ENCODE measurements at regions not wholly inside any gene's neighbourhood (a gene's known extent, or its start where the extent isn't known, plus 50 kb on each side); places are given as distances from the start of the nearest gene placed in this dataset.
"Not testable (repeated sequence)": the region's sequence is repeated elsewhere in the genome, so short reads cannot be mapped to it uniquely, and the experiment has no call there.

GRCh38 chr5:173395933-173396308 lies 67.7 kb upstream of the STC2 start:
- peaks cover 0 to 8% (median 1%) of the 10 kb centered on the region in 5 experiments for H3K27me3 ChIP-seq (replicated peaks in 2 of 5; ENCODE audit: control insufficient read depth in 4 of 5, insufficient read depth in 5 of 5, low read length in 4 of 5)
- DNase-seq: no peak
- H3K4me1 ChIP-seq (ENCODE audit: control extremely low read depth in 1 of 4, control insufficient read depth in 4 of 4, insufficient read depth in 4 of 4, low read length in 3 of 4): peaks cover 0 to 11% (median 1%) of the 10 kb centered on the region in 4 experiments
- H3K27ac ChIP-seq (ENCODE audit: insufficient read depth in 1 of 2, low read depth in 1 of 2, low read length in 2 of 2, poor library complexity in 1 of 2, severe bottlenecking in 2 of 2): no peak overlapping the region
- H3K9me3 ChIP-seq (ENCODE audit: control extremely low read depth in 1 of 5, control insufficient read depth in 4 of 5, insufficient read depth in 2 of 5, low read depth in 1 of 5, low read length in 4 of 5): peaks cover 0 to 11% (median 1%) of the 10 kb centered on the region in 5 experiments
- POLR2A ChIA-PET: no interaction called here
- 100% methylated on average over 7 of the region's 7 CpGs for WGBS (ENCODE audit: insufficient coverage)
- CTCF ChIA-PET: interaction anchor here (1.5 kb wide), 1 partner anchor 11 kb away, joined by 4 read pairs; no protein-coding TSS in a partner anchor
- H3K36me3 ChIP-seq (ENCODE audit: control insufficient read depth in 4 of 4, insufficient read depth in 4 of 4, low read length in 3 of 4): no peaks in the 10 kb centered on the region
- no peak overlapping the region for H3K4me3 ChIP-seq (ENCODE audit: control insufficient read depth in 1 of 7, extremely low read depth in 1 of 7, insufficient read depth in 4 of 7, low read depth in 2 of 7, low read length in 6 of 7)

- no peak for DNase-seq
- Histone ChIP-seq H3K9me3 (ENCODE audit: control extremely low read depth in 1 of 5, control insufficient read depth in 4 of 5, insufficient read depth in 2 of 5, low read depth in 1 of 5, low read length in 4 of 5) (peaks cover 0 to 11% (median 1%) of the 10 kb centered on the region in 5 experiments), H3K27ac (ENCODE audit: insufficient read depth in 1 of 2, low read depth in 1 of 2, low read length in 2 of 2, poor library complexity in 1 of 2, severe bottlenecking in 2 of 2) (no peak overlapping the region), H3K4me1 (ENCODE audit: control extremely low read depth in 1 of 4, control insufficient read depth in 4 of 4, insufficient read depth in 4 of 4, low read length in 3 of 4) (peaks cover 0 to 11% (median 1%) of the 10 kb centered on the region in 4 experiments), H3K27me3 (replicated peaks in 2 of 5; ENCODE audit: control insufficient read depth in 4 of 5, insufficient read depth in 5 of 5, low read length in 4 of 5) (peaks cover 0 to 9% (median 1%) of the 10 kb centered on the region in 5 experiments), H3K36me3 (ENCODE audit: control insufficient read depth in 4 of 4, insufficient read depth in 4 of 4, low read length in 3 of 4) (no peaks in the 10 kb centered on the region), H3K4me3 (ENCODE audit: control insufficient read depth in 1 of 7, extremely low read depth in 1 of 7, insufficient read depth in 4 of 7, low read depth in 2 of 7, low read length in 6 of 7) (no peak overlapping the region)
- ChIA-PET POLR2A (no interaction called here), CTCF (interaction anchor here (1.5 kb wide), 1 partner anchor 11 kb away, joined by 4 read pairs; no protein-coding TSS in a partner anchor)
- WGBS (ENCODE audit: insufficient coverage): 96% methylated on average over 6 of the region's 6 CpGs
Measured at GRCh38 chr5:173395257-173395932, 67.2 kb upstream of the STC2 start.

DNA sequence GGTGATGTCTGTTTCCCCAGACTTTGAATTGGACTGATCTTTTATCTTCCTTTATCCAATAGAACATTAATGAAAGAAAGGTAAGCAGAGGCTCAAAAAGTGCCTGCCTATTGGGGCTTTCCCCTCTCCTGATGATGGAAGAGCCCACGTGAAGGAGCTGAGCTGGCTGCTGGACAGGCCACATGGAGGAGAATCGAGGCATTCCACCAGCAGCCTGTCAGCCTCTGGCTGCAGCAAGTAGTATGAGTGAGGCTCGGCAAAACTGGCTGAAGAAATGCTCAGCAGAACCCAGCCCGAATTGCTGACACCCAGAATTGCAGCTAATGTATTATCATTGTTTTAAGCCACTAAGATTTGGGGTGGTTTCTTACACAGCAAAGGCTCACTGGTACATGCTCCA lies 66.5 kb upstream of the STC2 start:
- Histone ChIP-seq H3K27me3 (replicated peaks in 2 of 5; ENCODE audit: control insufficient read depth in 4 of 5, insufficient read depth in 5 of 5, low read length in 4 of 5) (peaks cover 0 to 9% (median 1%) of the 10 kb centered on the region in 5 experiments), H3K36me3 (ENCODE audit: control insufficient read depth in 4 of 4, insufficient read depth in 4 of 4, low read length in 3 of 4) (no peaks in the 10 kb centered on the region), H3K9me3 (ENCODE audit: control extremely low read depth in 1 of 5, control insufficient read depth in 4 of 5, insufficient read depth in 2 of 5, low read depth in 1 of 5, low read length in 4 of 5) (peaks cover 0 to 11% (median 1%) of the 10 kb centered on the region in 5 experiments), H3K27ac (ENCODE audit: insufficient read depth in 1 of 2, low read depth in 1 of 2, low read length in 2 of 2, poor library complexity in 1 of 2, severe bottlenecking in 2 of 2) (no peak overlapping the region), H3K4me3 (ENCODE audit: control insufficient read depth in 1 of 7, extremely low read depth in 1 of 7, insufficient read depth in 4 of 7, low read depth in 2 of 7, low read length in 6 of 7) (no peak overlapping the region), H3K4me1 (ENCODE audit: control extremely low read depth in 1 of 4, control insufficient read depth in 4 of 4, insufficient read depth in 4 of 4, low read length in 3 of 4) (peaks cover 0 to 11% (median 1%) of the 10 kb centered on the region in 4 experiments)
- no peak for DNase-seq
- 94% methylated on average over 4 of the region's 4 CpGs for WGBS (ENCODE audit: insufficient coverage)
- ChIA-PET CTCF (no interaction called here), POLR2A (no interaction called here)

GRCh38 chr5:173392172-173392571 lies 64.0 kb upstream of the STC2 start:
- POLR2A ChIA-PET: no interaction called here
- Histone ChIP-seq H3K27me3 (replicated peaks in 2 of 5; ENCODE audit: control insufficient read depth in 4 of 5, insufficient read depth in 5 of 5, low read length in 4 of 5) (peaks cover 0 to 9% (median 1%) of the 10 kb centered on the region in 5 experiments), H3K9me3 (ENCODE audit: control extremely low read depth in 1 of 5, control insufficient read depth in 4 of 5, insufficient read depth in 2 of 5, low read depth in 1 of 5, low read length in 4 of 5) (peaks cover 0 to 11% (median 1%) of the 10 kb centered on the region in 5 experiments), H3K4me3 (ENCODE audit: control insufficient read depth in 1 of 7, extremely low read depth in 1 of 7, insufficient read depth in 4 of 7, low read depth in 2 of 7, low read length in 6 of 7) (no peak overlapping the region), H3K27ac (ENCODE audit: insufficient read depth in 1 of 2, low read depth in 1 of 2, low read length in 2 of 2, poor library complexity in 1 of 2, severe bottlenecking in 2 of 2) (no peak overlapping the region), H3K4me1 (ENCODE audit: control extremely low read depth in 1 of 4, control insufficient read depth in 4 of 4, insufficient read depth in 4 of 4, low read length in 3 of 4) (no peaks in the 10 kb centered on the region), H3K36me3 (ENCODE audit: control insufficient read depth in 4 of 4, insufficient read depth in 4 of 4, low read length in 3 of 4) (no peaks in the 10 kb centered on the region)
- CTCF ChIA-PET: no interaction called here
- no peak for DNase-seq

DNA sequence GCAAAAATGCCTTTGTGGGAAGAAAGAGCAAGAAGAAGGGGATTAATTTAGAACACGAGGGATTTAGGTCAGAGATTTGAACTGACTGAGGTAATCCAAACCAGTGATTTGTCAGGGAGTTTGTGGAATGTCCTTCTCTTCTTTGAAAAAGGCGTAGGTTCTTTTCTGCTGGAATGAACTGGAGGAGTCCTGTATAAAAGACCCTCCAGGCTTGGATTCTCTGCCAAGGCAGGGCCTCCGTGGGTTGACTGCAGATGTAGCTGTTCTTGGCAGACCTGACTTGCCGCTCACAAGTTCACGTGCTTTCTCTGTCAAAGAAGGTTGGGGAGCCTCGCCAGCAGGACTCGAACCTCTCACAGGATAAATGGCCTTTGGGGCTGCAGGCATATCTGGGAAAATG lies 62.8 kb upstream of the STC2 start:
- CTCF ChIA-PET: no interaction called here
- Histone ChIP-seq H3K4me3 (ENCODE audit: control insufficient read depth in 1 of 7, extremely low read depth in 1 of 7, insufficient read depth in 4 of 7, low read depth in 2 of 7, low read length in 6 of 7) (no peak overlapping the region), H3K9me3 (ENCODE audit: control extremely low read depth in 1 of 5, control insufficient read depth in 4 of 5, insufficient read depth in 2 of 5, low read depth in 1 of 5, low read length in 4 of 5) (peaks cover 0 to 11% (median 1%) of the 10 kb centered on the region in 5 experiments), H3K27ac (ENCODE audit: insufficient read depth in 1 of 2, low read depth in 1 of 2, low read length in 2 of 2, poor library complexity in 1 of 2, severe bottlenecking in 2 of 2) (no peak overlapping the region), H3K36me3 (ENCODE audit: control insufficient read depth in 4 of 4, insufficient read depth in 4 of 4, low read length in 3 of 4) (no peaks in the 10 kb centered on the region), H3K4me1 (ENCODE audit: control extremely low read depth in 1 of 4, control insufficient read depth in 4 of 4, insufficient read depth in 4 of 4, low read length in 3 of 4) (no peaks in the 10 kb centered on the region), H3K27me3 (replicated peaks in 2 of 5; ENCODE audit: control insufficient read depth in 4 of 5, insufficient read depth in 5 of 5, low read length in 4 of 5) (peaks cover 0 to 9% (median 1%) of the 10 kb centered on the region in 5 experiments)
- POLR2A ChIA-PET: no interaction called here
- WGBS (ENCODE audit: insufficient coverage): 94% methylated on average over 2 of the region's 7 CpGs
- DNase-seq: no peak

GRCh38 chr5:173387293-173387692 lies 59.1 kb upstream of the STC2 start:
- H3K4me1 ChIP-seq (ENCODE audit: control extremely low read depth in 1 of 4, control insufficient read depth in 4 of 4, insufficient read depth in 4 of 4, low read length in 3 of 4); H3K36me3 ChIP-seq (ENCODE audit: control insufficient read depth in 4 of 4, insufficient read depth in 4 of 4, low read length in 3 of 4); H3K27ac ChIP-seq (ENCODE audit: insufficient read depth in 1 of 2, low read depth in 1 of 2, low read length in 2 of 2, poor library complexity in 1 of 2, severe bottlenecking in 2 of 2); H3K4me3 ChIP-seq (ENCODE audit: control insufficient read depth in 1 of 7, extremely low read depth in 1 of 7, insufficient read depth in 4 of 7, low read depth in 2 of 7, low read length in 6 of 7); H3K9me3 ChIP-seq (ENCODE audit: control extremely low read depth in 1 of 5, control insufficient read depth in 4 of 5, insufficient read depth in 2 of 5, low read depth in 1 of 5, low read length in 4 of 5); DNase-seq; CTCF ChIA-PET; POLR2A ChIA-PET: not testable (repeated sequence)
- peaks cover 0 to 15% (median 0%) of the 10 kb centered on the region in 5 experiments for H3K27me3 ChIP-seq (replicated peaks in 2 of 5; ENCODE audit: control insufficient read depth in 4 of 5, insufficient read depth in 5 of 5, low read length in 4 of 5)
- WGBS (ENCODE audit: insufficient coverage): no CpG with 5 or more reads among the region's 2 CpGs

- Histone ChIP-seq H3K4me1 (ENCODE audit: control extremely low read depth in 1 of 4, control insufficient read depth in 4 of 4, insufficient read depth in 4 of 4, low read length in 3 of 4) (no peaks in the 10 kb centered on the region), H3K4me3 (ENCODE audit: control insufficient read depth in 1 of 7, extremely low read depth in 1 of 7, insufficient read depth in 4 of 7, low read depth in 2 of 7, low read length in 6 of 7) (no peak overlapping the region), H3K36me3 (ENCODE audit: control insufficient read depth in 4 of 4, insufficient read depth in 4 of 4, low read length in 3 of 4) (no peaks in the 10 kb centered on the region), H3K27me3 (replicated peaks in 2 of 5; ENCODE audit: control insufficient read depth in 4 of 5, insufficient read depth in 5 of 5, low read length in 4 of 5) (peaks cover 0 to 14% (median 0%) of the 10 kb centered on the region in 5 experiments), H3K27ac (ENCODE audit: insufficient read depth in 1 of 2, low read depth in 1 of 2, low read length in 2 of 2, poor library complexity in 1 of 2, severe bottlenecking in 2 of 2) (no peak overlapping the region), H3K9me3 (ENCODE audit: control extremely low read depth in 1 of 5, control insufficient read depth in 4 of 5, insufficient read depth in 2 of 5, low read depth in 1 of 5, low read length in 4 of 5) (no peaks in the 10 kb centered on the region)
- DNase-seq: no peak
- WGBS (ENCODE audit: insufficient coverage): 89% methylated on average over 3 of the region's 4 CpGs
- ChIA-PET CTCF (no interaction called here), POLR2A (no interaction called here)
Measured at GRCh38 chr5:173385832-173386360, 57.7 kb upstream of the STC2 start.

Data from common myeloid progenitor, CD34-positive (primary cell).